GM12891 (cell line): ENCODE measurements at regions not wholly inside any gene's neighbourhood (a gene's known extent, or its start where the extent isn't known, plus 50 kb on each side); places are given as distances from the start of the nearest gene placed in this dataset.

Experiments
- PAX5 ChIP-seq: IDR thresholded peaks from 2 replicates; pipeline ENCODE4 v1.6.1; 2011; ENCODE audit warnings: low read length, moderate library complexity, mild to moderate bottlenecking; ENCODE audit not compliant: insufficient read depth, severe bottlenecking
- POLR2A ChIP-seq: IDR thresholded peaks from 2 replicates; pipeline ENCODE4 v1.6.1; 2011; ENCODE audit warnings: low read depth, low read length, control low read depth
- POLR2AphosphoS5 ChIP-seq: IDR thresholded peaks from 2 replicates; pipeline ENCODE4 v1.6.1; 2011; ENCODE audit warnings: low read depth, low read length, control low read depth
- POU2F2 ChIP-seq: IDR thresholded peaks from 2 replicates; pipeline ENCODE4 v1.6.1; 2011; ENCODE audit warnings: low read depth, mild to moderate bottlenecking, control low read depth, low read length, moderate library complexity
- SPI1 ChIP-seq: IDR thresholded peaks from 2 replicates; pipeline ENCODE4 v1.6.1; 2011; ENCODE audit warnings: low read depth, low read length, control low read depth
- TAF1 ChIP-seq: IDR thresholded peaks from 2 replicates; pipeline ENCODE4 v1.6.1; 2011; ENCODE audit warnings: low read depth, low read length, control low read depth

GRCh38 chr2:215613280-215613679 lies 177.4 kb upstream of the FN1 start:
- TF ChIP-seq POLR2A (no peak), TAF1 (no peak), POLR2AphosphoS5 (no peak), PAX5 (no peak), SPI1 (no peak), POU2F2 (no peak)
